Spleen (tissue), 7 donors: ENCODE measurements at regions not wholly inside any gene's neighbourhood (a gene's known extent, or its start where the extent isn't known, plus 50 kb on each side); places are given as distances from the start of the nearest gene placed in this dataset.

ENCODE experiments used
- POLR2A ChIP-seq, 3 donors: fragments of 450-650 bp; IDR thresholded peaks; one replicate each; pipeline ENCODE4 v1.5.1; 2017; ENCODE audit warnings: antibody characterized with exemption in 3 of 3, mild to moderate bottlenecking in 1 of 3
- POLR2AphosphoS5 ChIP-seq, 3 donors: sonication (generic); formaldehyde crosslinking; IDR thresholded peaks; one replicate each; pipeline ENCODE4 v1.5.1; 2017; ENCODE audit warnings: antibody characterized with exemption in 3 of 3
- TF ChIP-seq, protein P1 (sequence below), 11 experiments: fragments of 200-600 bp in 7 of 11; fragments of 450-650 bp in 4 of 11; sonication (generic) in 4 of 11; IDR thresholded peaks in 8 of 11; conservative IDR thresholded peaks in 3 of 11; 1 replicate in 7 of 11; 2 replicates in 4 of 11; pipeline versions ENCODE4 v1.4.0 to v1.8.0; 2016 to 2021; ENCODE audit warnings: antibody characterized with exemption in 11 of 11, inconsistent platforms in 4 of 11, mild to moderate bottlenecking in 1 of 11
- donor health status: DM: no; HTN: no; CAD: no; lungs with moderate emphysema.
- donor health status: DM: no; HTN: no; CAD: no.
- donor health status: DM: no; HTN: no; CAD: no.

DNA sequence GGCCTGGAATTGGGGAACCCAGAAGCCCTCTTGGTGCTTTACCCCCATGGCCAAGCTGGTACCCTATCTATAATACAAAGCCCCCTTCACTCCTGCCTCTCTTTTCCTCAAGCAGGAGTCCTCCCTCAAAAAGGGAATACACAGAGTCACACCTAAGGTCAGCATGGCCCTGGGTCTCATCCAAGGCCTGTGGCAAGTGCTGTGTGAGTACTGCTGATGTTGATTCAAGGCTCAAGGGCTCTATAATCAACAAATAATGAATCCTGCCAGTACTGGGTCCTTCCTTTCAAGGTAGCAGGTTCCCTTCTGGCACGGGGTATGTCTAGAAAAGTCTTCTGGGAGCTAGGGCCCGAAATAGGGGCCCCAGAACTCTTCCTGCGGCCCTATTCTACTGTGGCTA lies 187.3 kb downstream of the CYB561 start:
- TF ChIP-seq POLR2AphosphoS5 (IDR thresholded peaks at IDR 0.05) (no peak), POLR2A (IDR thresholded peaks at IDR 0.05) (no peak)
- TF ChIP-seq, protein P1, sequence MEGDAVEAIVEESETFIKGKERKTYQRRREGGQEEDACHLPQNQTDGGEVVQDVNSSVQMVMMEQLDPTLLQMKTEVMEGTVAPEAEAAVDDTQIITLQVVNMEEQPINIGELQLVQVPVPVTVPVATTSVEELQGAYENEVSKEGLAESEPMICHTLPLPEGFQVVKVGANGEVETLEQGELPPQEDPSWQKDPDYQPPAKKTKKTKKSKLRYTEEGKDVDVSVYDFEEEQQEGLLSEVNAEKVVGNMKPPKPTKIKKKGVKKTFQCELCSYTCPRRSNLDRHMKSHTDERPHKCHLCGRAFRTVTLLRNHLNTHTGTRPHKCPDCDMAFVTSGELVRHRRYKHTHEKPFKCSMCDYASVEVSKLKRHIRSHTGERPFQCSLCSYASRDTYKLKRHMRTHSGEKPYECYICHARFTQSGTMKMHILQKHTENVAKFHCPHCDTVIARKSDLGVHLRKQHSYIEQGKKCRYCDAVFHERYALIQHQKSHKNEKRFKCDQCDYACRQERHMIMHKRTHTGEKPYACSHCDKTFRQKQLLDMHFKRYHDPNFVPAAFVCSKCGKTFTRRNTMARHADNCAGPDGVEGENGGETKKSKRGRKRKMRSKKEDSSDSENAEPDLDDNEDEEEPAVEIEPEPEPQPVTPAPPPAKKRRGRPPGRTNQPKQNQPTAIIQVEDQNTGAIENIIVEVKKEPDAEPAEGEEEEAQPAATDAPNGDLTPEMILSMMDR (IDR thresholded peaks at IDR 0.05 in 8 of 11, conservative IDR thresholded peaks at IDR 0.05 in 3 of 11), result no peak
